WTC11 (cell line): ENCODE measurements at regions not wholly inside any gene's neighbourhood (a gene's known extent, or its start where the extent isn't known, plus 50 kb on each side); places are given as distances from the start of the nearest gene placed in this dataset.

Source experiments
- ATAC-seq: fragments of 200-7000 bp; cut with Tn5 transposase; 2 replicates; pipeline ENCODE4 v1.10.0; 2021; ENCODE audit warnings: mild to moderate bottlenecking, moderate library complexity
- CTCF ChIA-PET: fragments of 300-600 bp; sonication (Branson Sonifier 250); formaldehyde crosslinking; loops from one replicate; lab custom pipeline; 2021; ENCODE audit warnings: antibody characterized with exemption; lab: Charles Lee
- POLR2A ChIA-PET: fragments of 350-600 bp; sonication (Branson Sonifier 250); formaldehyde crosslinking; loops from one replicate; lab custom pipeline; 2021; ENCODE audit warnings: antibody characterized with exemption; lab: Charles Lee
- DNase-seq: peaks from one replicate; pipeline ENCODE4 v3.0.0; 2021; ENCODE audit warnings: low spot score
- H3K27ac Mint-ChIP-seq: 2 replicates; pipeline ENCODE4 v1.8.0; 2021; ENCODE audit warnings: mixed read lengths
- H3K27me3 Mint-ChIP-seq: 2 replicates; pipeline ENCODE4 v1.8.0; 2021; ENCODE audit warnings: low read depth, mild to moderate bottlenecking, moderate library complexity, mixed read lengths
- H3K36me3 Mint-ChIP-seq: 2 replicates; pipeline ENCODE4 v1.8.0; 2021; ENCODE audit warnings: mixed read lengths
- H3K4me1 Mint-ChIP-seq: 2 replicates; pipeline ENCODE4 v1.8.0; 2022; ENCODE audit warnings: mixed read lengths
- H3K4me3 Mint-ChIP-seq: 2 replicates; pipeline ENCODE4 v1.8.0; 2021; ENCODE audit warnings: mild to moderate bottlenecking, moderate library complexity, mixed read lengths
- H3K9me3 Mint-ChIP-seq: 2 replicates; pipeline ENCODE4 v1.8.0; 2021; ENCODE audit warnings: mixed read lengths
- ATF2 ChIP-seq: sonication (generic); formaldehyde crosslinking; IDR thresholded peaks from 2 replicates; pipeline ENCODE4 v1.8.1; 2022; ENCODE audit warnings: low read depth, missing genetic modification reagents, borderline replicate concordance
- CREB1 ChIP-seq: sonication (generic); formaldehyde crosslinking; IDR thresholded peaks from 2 replicates; pipeline ENCODE4 v1.8.0; 2023; ENCODE audit warnings: mild to moderate bottlenecking, missing genetic modification reagents
- ERG ChIP-seq: fragments of 250-450 bp; sonication (Bioruptor Pico); IDR thresholded peaks from 2 replicates; pipeline ENCODE4 v1.8.0; 2021; ENCODE audit warnings: mild to moderate bottlenecking
- HMGA2 ChIP-seq: fragments of 250-450 bp; sonication (Bioruptor Pico); IDR thresholded peaks from 2 replicates; pipeline ENCODE4 v1.4.0; 2021; ENCODE audit warnings: mild to moderate bottlenecking, moderate library complexity
- HMGXB4 ChIP-seq: sonication (generic); formaldehyde crosslinking; IDR thresholded peaks from 2 replicates; pipeline ENCODE4 v1.8.1; 2023; ENCODE audit warnings: mild to moderate bottlenecking, moderate library complexity, missing genetic modification reagents
- STAT6 ChIP-seq: sonication (generic); formaldehyde crosslinking; conservative IDR thresholded peaks from 2 replicates; pipeline ENCODE4 v1.8.1; 2023; ENCODE audit warnings: mild to moderate bottlenecking, low read depth, missing genetic modification reagents, moderate library complexity
- TCF7 ChIP-seq: sonication (generic); formaldehyde crosslinking; IDR thresholded peaks from 2 replicates; pipeline ENCODE4 v1.8.0; 2022; ENCODE audit warnings: mild to moderate bottlenecking, low read depth, missing genetic modification reagents, moderate library complexity
- TP53 ChIP-seq: sonication (generic); formaldehyde crosslinking; IDR thresholded peaks from 2 replicates; pipeline ENCODE4 v1.8.1; 2023; ENCODE audit warnings: mild to moderate bottlenecking, missing genetic modification reagents
- USF1 ChIP-seq: sonication (generic); formaldehyde crosslinking; IDR thresholded peaks from 2 replicates; pipeline ENCODE4 v1.8.0; 2022; ENCODE audit warnings: mild to moderate bottlenecking, missing genetic modification reagents
- ZNF121 ChIP-seq: sonication (generic); formaldehyde crosslinking; IDR thresholded peaks from 2 replicates; pipeline ENCODE4 v1.8.0; 2023; ENCODE audit warnings: missing genetic modification reagents
- ZNF219 ChIP-seq: sonication (generic); formaldehyde crosslinking; IDR thresholded peaks from 2 replicates; pipeline ENCODE4 v1.8.0; 2023; ENCODE audit warnings: missing genetic modification reagents, mild to moderate bottlenecking, borderline replicate concordance
- ZNF281 ChIP-seq: sonication (generic); formaldehyde crosslinking; IDR thresholded peaks from 2 replicates; pipeline ENCODE4 v1.8.0; 2023; ENCODE audit warnings: mild to moderate bottlenecking, missing genetic modification reagents

- TF ChIP-seq STAT6 (CRISPR knock-in tag) (no peak), TCF7 (no peak), ATF2 (CRISPR knock-in tag) (no peak), ERG (CRISPR knock-in tag) (no peak)
These were observed 100.7 kb upstream of the STX18 start (continued) for GRCh38 chr4:4642496-4643000.

GRCh38 chr4:4641661-4642495, 100.0 kb upstream of the STX18 start:
- CTCF ChIA-PET: interaction anchor here (0.6 to 2.4 kb wide), 8 partner anchors 11 to 117 kb away, joined by 3 to 19 read pairs (median 4); no protein-coding TSS in a partner anchor
- DNase-seq: peak; percentile 36
- H3K4me3 Mint-ChIP-seq: peak overlapping the region; percentile 58

More at GRCh38 chr4:4641661-4642495, 100.0 kb upstream of the STX18 start:
- Mint-ChIP-seq H3K36me3 (peaks cover 19% of the 10 kb centered on the region), H3K4me1 (peaks cover 43% of the 10 kb centered on the region), H3K27ac (peak overlapping the region; percentile 83), H3K27me3 (peaks cover 5% of the 10 kb centered on the region; the same call in 1 of the 2 replicates), H3K9me3 (peaks cover 6% of the 10 kb centered on the region)
- POLR2A ChIA-PET: interaction anchor here (0.6 to 1.0 kb wide), 2 partner anchors 25 to 27 kb away, joined by 3 read pairs; no protein-coding TSS in a partner anchor
- peak; percentile 74 for ATAC-seq
- TF ChIP-seq HMGA2 (CRISPR knock-in tag): no peak
- no peak for TF ChIP-seq TP53 (CRISPR knock-in tag)
- TF ChIP-seq ZNF219: no peak
- no peak for TF ChIP-seq CREB1
- no peak for TF ChIP-seq STAT6 (CRISPR knock-in tag)
- TF ChIP-seq USF1 (CRISPR knock-in tag): no peak
- TF ChIP-seq ZNF281: no peak
- 0 out of 2 replicates have a peak, but pooled peaks have one; percentile 2 for TF ChIP-seq ZNF121 (CRISPR knock-in tag)
- TF ChIP-seq HMGXB4 (CRISPR knock-in tag): no peak
